ENCODE measurements at regions not wholly inside any gene's neighbourhood (a gene's known extent, or its start where the extent isn't known, plus 50 kb on each side); places are given as distances from the start of the nearest gene placed in this dataset.
A peak's percentile ranks its signal among the peaks of the same experiment; 100 is the strongest.

DNA sequence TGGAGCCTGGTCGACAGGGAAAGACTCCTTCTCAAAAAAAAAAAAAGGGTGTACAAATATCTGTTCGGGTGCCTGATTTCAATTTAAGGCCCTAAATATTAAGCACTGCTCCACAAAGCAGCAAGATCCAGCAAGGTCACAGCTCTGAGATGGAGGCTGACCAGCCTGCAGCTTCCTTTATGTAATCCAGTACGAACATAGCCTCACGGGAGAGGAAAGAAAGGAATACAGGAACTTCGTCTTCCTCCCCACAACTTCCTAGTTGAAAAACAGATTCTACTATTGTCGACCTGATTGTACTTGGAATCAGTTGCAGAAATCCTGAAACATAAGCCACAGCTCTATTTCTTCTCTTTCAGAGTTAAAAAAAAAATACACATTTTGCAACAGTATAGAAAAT lies 53.5 kb upstream of the TBC1D9 start:
- intact Hi-C loops (cut with DNase I), result no loop called here
- Histone ChIP-seq H3K27me3 (no peaks in the 10 kb centered on the region), H3K4me1 (no peaks in the 10 kb centered on the region), H3K36me3 (no peaks in the 10 kb centered on the region), H3K27ac (no peak overlapping the region), H3K4me3 (no peak overlapping the region), H3K9me3 (no peaks in the 10 kb centered on the region)
- TF ChIP-seq, protein P1, sequence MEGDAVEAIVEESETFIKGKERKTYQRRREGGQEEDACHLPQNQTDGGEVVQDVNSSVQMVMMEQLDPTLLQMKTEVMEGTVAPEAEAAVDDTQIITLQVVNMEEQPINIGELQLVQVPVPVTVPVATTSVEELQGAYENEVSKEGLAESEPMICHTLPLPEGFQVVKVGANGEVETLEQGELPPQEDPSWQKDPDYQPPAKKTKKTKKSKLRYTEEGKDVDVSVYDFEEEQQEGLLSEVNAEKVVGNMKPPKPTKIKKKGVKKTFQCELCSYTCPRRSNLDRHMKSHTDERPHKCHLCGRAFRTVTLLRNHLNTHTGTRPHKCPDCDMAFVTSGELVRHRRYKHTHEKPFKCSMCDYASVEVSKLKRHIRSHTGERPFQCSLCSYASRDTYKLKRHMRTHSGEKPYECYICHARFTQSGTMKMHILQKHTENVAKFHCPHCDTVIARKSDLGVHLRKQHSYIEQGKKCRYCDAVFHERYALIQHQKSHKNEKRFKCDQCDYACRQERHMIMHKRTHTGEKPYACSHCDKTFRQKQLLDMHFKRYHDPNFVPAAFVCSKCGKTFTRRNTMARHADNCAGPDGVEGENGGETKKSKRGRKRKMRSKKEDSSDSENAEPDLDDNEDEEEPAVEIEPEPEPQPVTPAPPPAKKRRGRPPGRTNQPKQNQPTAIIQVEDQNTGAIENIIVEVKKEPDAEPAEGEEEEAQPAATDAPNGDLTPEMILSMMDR (IDR thresholded peaks at IDR 0.05), result no peak
- 70 to 75% methylated on average over 6 of the region's 6 CpGs for WGBS, 2 donors
- FAIRE-seq (no peak), ATAC-seq (peak in 2 of 4 donors; percentile 23 to 33), DNase-seq (no peak)

DNA sequence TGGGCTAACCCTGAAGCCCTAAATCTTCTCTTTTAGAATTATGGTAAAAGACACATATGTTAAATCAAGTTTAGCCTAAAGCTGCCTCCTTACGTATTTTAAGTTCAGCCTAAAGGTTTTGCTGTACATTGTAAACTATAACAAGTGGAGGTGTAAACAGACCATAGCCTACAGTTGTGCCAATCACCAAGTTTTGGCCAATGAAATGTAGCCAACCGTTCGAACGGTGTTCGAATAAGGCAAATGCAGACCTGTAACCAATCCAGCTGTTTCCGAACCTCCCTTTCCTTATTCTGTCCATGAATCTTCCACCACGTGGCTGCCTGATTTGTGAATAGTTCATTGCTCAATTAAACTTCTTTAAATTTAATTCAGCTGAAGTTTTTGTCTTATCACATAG lies 52.1 kb upstream of the TBC1D9 start:
- no peaks in the 10 kb centered on the region for H3K9me3 ChIP-seq
- FAIRE-seq (no peak), DNase-seq (no peak), ATAC-seq (no peak)
- 91 to 92% methylated on average over 7 of the region's 7 CpGs for WGBS, 2 donors
- H3K36me3 ChIP-seq, result no peaks in the 10 kb centered on the region
- no peaks in the 10 kb centered on the region for H3K27me3 ChIP-seq
- TF ChIP-seq, protein P1 (IDR thresholded peaks at IDR 0.05), result no peak
- no peak overlapping the region for H3K27ac ChIP-seq
- intact Hi-C loops (cut with DNase I), result no loop called here
- no peak overlapping the region for H3K4me3 ChIP-seq
- no peaks in the 10 kb centered on the region for H3K4me1 ChIP-seq

DNA sequence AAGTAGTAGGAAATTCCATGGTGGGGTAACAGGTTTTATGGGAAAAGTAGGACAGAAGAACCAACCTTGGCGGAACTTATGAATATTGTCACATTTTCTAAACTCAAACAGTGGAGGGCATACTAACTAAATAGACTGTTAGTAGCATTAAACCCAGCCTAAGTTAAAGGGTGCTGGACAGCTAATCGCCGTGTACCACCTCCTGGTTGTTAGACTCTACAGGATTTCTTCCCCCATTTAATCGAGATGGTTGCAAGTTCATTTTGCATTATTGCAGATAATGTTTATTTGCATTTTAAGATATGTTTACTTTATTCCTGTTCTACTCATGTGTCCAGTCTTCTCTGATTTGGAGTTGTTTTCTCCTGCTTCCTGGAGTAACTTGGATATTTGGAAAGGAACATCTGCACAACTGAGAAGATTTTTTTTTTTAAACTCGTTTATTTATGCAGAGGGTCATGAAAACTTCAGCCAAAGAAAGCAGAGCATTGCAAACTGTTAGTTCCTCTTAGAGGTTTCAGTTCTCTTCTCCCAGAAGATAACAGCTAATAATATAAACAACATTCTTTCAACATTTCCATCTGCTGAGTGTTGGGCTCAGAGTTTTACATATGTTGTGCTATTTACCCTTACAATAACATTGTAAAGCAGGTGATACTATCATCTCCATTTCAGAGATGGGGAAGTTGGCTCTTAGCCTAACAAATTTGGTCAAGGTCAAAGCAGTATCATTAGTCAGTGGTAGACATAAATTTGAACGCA lies 51.5 kb upstream of the TBC1D9 start:
- Histone ChIP-seq H3K4me1 (no peaks in the 10 kb centered on the region), H3K27me3 (no peaks in the 10 kb centered on the region), H3K36me3 (no peaks in the 10 kb centered on the region), H3K27ac (no peak overlapping the region), H3K9me3 (no peaks in the 10 kb centered on the region), H3K4me3 (no peak overlapping the region)
- no peak for DNase-seq
- intact Hi-C loops (cut with DNase I), result no loop called here
- TF ChIP-seq, protein P1 (IDR thresholded peaks at IDR 0.05), result no peak
- ATAC-seq, result peak in 2 of 4 donors; percentile 29 to 69
- WGBS, 2 donors, result 61 to 68% methylated on average over 6 of the region's 6 CpGs
- no peak for FAIRE-seq

DNA sequence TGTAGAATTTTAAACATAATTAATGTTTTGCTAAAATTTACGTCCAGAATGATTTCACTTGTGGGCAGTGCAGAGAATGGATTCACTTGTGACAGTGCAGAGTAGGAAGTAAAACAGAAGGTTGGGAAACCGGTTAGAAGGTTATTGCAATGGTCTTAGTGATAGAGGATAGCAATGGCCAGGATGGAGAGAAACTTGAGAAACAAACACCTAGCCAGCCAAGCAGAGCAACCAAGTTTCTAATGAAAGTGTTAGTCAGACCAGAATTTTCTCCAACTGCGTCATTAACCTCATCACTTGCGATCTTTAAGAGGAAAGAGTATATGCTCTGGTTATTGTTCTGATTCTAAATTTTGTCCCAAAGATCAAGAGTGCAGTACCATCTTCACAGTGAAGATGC lies 50.0 kb upstream of the TBC1D9 start:
- no peak overlapping the region for H3K27ac ChIP-seq
- H3K27me3 ChIP-seq, result no peaks in the 10 kb centered on the region
- intact Hi-C loops (cut with DNase I), result no loop called here
- H3K36me3 ChIP-seq, result no peaks in the 10 kb centered on the region
- ATAC-seq (no peak), DNase-seq (no peak), FAIRE-seq (no peak)
- H3K4me1 ChIP-seq, result no peaks in the 10 kb centered on the region
- no peaks in the 10 kb centered on the region for H3K9me3 ChIP-seq
- 94 to 98% methylated on average over 4 of the region's 4 CpGs for WGBS, 2 donors
- TF ChIP-seq, protein P1 (IDR thresholded peaks at IDR 0.05), result no peak
- no peak overlapping the region for H3K4me3 ChIP-seq
